Subcutaneous abdominal adipose tissue (tissue), 5 donors: ENCODE measurements at regions not wholly inside any gene's neighbourhood (a gene's known extent, or its start where the extent isn't known, plus 50 kb on each side); places are given as distances from the start of the nearest gene placed in this dataset.

Source experiments
- H3K27ac ChIP-seq: one replicate; pipeline ENCODE4 v1.7.0; 2013; ENCODE audit warnings: low read depth, mild to moderate bottlenecking, inconsistent platforms, low read length, moderate library complexity
- H3K27me3 ChIP-seq, 5 donors: one replicate each; pipeline ENCODE4 v1.7.0; 2013; ENCODE audit warnings: low read length in 5 of 5, inconsistent platforms in 1 of 5; ENCODE audit not compliant: control insufficient read depth in 5 of 5, insufficient read depth in 4 of 5
- H3K36me3 ChIP-seq, 5 donors: one replicate each; pipeline ENCODE4 v1.7.0; 2013; ENCODE audit warnings: low read length in 5 of 5; ENCODE audit not compliant: control insufficient read depth in 5 of 5, insufficient read depth in 5 of 5
- H3K4me1 ChIP-seq, 5 donors: one replicate each; pipeline ENCODE4 v1.7.0; 2013; ENCODE audit warnings: low read length in 5 of 5, mild to moderate bottlenecking in 3 of 5, moderate library complexity in 1 of 5; ENCODE audit not compliant: control insufficient read depth in 5 of 5, insufficient read depth in 5 of 5
- H3K4me3 ChIP-seq, 5 donors: one replicate each; pipeline ENCODE4 v1.7.0; 2013; ENCODE audit warnings: low read length in 5 of 5, low read depth in 1 of 5
- H3K9ac ChIP-seq, 5 donors: one replicate each; pipeline ENCODE4 v1.7.0; 2013; ENCODE audit warnings: low read length in 5 of 5, mild to moderate bottlenecking in 4 of 5, moderate library complexity in 3 of 5
- H3K9me3 ChIP-seq, 5 donors: one replicate each; pipeline ENCODE4 v1.7.0; 2013; ENCODE audit warnings: low read length in 5 of 5; ENCODE audit not compliant: control insufficient read depth in 5 of 5
- donor health status: healthy.
- donor health status: healthy.
- donor health status: healthy.
- donor health status: healthy.
- donor health status: healthy.

DNA sequence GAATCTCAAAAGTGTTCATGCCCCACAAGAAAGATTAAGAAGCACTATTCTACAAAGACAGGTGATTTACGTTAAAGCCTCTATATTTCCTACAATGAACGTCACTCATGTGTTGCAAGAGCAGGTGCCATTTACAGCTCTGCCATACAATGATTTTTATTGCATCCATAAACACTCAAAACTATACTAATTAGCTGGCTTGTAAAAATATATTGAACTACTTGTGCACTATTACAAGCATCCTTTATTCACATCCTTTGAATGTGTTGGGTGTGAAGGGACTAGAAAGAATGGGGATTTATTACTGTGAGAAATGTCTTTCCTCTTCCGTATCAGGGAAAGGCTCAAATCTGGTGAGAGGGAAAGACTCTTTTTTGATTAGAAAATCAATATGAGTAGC is 50.7 kb upstream of the C3orf49 start:
- Histone ChIP-seq H3K27me3 (peaks cover 0 to 2% (median 0%) of the 10 kb centered on the region in 5 donors), H3K9me3 (no peaks in the 10 kb centered on the region), H3K27ac (no peak overlapping the region), H3K9ac (no peak overlapping the region), H3K4me1 (peaks cover 0 to 3% (median 0%) of the 10 kb centered on the region in 5 donors), H3K36me3 (no peaks in the 10 kb centered on the region), H3K4me3 (no peak overlapping the region)

DNA sequence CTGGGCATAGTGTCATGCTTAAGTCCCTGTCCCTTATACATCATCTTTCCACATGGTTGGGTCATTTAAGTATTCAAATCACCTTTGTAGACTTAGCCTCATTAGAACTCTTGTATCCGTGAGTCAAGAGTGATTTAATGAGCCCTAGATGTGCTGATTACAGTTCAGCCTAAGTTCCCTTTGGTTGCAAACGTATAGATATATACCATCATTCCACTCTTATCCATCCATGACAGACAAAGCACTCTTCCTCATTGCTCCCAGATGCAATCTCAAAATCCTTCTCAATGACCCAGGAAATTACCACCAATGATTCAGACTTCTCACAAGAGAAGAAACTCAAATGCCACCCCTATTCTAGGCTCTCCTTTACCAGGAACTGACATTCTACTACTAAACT is 50.2 kb upstream of the C3orf49 start:
- Histone ChIP-seq H3K9ac (no peak overlapping the region), H3K27ac (no peak overlapping the region), H3K4me1 (no peaks in the 10 kb centered on the region), H3K4me3 (no peak overlapping the region), H3K36me3 (no peaks in the 10 kb centered on the region), H3K27me3 (peaks cover 0 to 2% (median 0%) of the 10 kb centered on the region in 5 donors), H3K9me3 (no peaks in the 10 kb centered on the region)
